Hematopoietic multipotent progenitor cell treated with erythropoietin and hydrocortisone succinate and interleukin-3 and kit ligand, for 15 days (in vitro differentiated cells): ENCODE measurements at regions not wholly inside any gene's neighbourhood (a gene's known extent, or its start where the extent isn't known, plus 50 kb on each side); places are given as distances from the start of the nearest gene placed in this dataset.
"Not testable (repeated sequence)": the region's sequence is repeated elsewhere in the genome, so short reads cannot be mapped to it uniquely, and the experiment has no call there.

Source experiments
- DNase-seq: peaks from one replicate; pipeline ENCODE4 v3.0.0-alpha.2; 2015; ENCODE audit warnings: low spot score

DNA sequence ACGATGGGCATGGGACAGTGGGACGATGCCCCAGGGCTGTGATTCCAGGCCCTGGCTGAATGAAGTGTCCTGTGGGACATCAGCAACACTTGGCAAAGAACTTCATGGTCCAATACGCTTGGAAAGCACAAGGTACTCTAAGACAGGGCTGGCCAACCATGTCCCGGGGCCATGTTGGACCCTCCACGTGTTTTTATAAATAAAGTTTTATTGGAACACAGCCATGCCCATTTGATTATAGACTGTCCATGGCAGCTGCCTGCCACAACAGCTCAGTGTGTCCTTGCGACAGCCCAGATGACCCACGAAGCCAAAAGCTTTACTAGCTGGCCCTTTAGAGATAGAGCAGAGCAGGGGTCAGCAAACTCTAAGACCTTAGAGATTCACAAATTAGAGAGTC, 282.1 kb downstream of the C16orf95 start:
- DNase-seq, result no peak

DNA sequence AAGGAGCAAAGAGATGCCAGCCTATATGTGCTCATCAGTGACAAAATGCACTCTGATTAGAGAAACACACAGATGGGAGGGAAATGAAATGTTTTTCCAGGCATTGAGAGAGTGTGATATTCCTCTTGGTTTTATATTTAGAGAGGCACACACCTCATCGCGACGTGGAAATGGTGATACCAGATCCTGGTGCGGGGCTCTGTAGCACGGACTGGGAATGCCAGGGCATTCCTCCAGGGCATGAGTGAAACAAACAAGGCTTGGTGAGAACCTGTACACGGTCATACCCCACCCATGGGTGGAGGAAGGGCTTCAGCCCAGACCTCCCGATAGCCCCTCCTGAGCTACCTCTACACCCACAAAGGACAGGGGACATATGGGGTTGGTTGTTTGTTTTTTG, 280.2 kb downstream of the C16orf95 start:
- DNase-seq, result no peak

DNA sequence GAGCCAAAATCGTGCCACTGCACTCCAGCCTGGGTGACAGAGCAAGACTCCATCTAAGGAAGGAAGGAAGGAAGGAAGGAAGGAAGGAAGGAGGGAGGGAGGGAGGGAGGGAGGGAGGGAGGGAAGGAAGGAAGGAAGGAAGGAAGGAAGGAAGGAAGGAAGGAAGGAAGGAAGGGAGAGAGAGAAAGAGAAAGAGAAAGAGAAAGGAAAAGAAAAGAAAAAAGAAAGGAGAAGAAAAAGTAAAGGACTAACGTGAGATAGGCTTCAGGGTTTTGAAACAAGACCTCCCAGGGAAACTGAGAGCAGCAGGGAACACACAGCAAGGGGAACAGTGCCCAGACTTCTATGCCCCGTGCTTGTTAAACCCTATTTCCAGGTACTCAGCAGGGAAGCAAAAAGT, 278.7 kb downstream of the C16orf95 start:
- not testable (repeated sequence) for DNase-seq

DNA sequence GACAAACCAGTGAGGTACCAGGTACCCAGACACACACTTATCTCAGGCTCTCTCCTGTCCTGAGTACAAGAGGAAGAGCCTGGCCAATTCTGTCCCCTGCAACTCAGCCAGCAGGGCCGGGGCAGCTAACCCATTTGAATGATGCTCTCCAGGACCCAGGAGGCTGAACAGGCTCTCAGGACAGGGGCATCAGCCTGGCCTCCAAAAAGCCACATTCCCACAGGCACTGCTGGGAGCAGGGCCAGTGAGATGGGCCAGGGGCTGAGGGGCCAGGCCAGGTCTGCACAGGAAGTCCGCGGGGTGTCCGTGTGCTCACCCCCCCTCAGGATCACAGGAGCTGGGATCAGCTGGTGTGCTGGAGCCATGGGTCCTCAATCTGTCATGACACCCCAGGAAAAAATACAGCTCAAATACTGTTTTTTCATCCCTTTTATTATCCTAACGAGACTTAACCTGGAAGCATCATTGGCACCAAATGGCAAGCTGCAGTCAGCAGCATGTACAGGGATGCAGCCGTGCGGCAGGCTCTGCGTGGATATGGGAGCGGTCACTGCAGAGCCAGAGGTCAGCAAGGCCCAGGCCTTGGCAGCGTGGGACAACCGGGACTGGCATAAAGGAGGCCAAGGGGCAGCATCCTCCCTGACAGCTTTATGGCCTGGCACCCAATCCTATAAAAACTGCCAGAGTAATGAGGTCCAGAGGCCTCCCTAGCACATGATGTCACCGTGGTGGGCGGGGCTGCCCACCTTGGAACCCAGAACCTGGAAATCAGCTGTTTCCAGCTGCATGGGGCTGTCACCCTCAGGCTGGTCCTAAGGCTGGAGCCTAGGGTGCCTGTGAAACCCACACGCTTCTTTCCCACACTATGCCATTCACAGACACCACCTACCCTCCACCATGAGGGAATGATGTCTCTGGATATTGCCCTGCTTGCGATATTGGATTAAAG, 276.7 kb downstream of the C16orf95 start:
- no peak for DNase-seq

DNA sequence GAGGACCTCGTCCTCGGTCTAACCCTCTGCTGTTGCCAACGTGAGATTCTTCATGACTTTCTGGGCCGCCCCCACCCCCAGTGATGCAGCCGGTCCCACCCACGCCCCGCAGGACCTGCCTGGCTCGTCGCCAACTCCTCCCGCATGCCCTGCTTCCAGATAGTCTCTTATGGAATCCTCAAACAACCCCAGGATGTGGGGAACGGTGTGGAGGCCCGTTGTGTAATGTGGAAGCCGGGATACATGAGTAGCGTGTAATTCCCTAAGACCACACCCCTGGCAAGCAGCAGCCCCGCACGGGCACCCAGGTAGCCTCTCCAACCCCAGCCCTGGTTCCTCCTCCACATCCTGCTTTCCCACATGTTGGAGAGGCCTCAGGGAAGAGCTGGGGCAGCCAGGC, 275.9 kb downstream of the C16orf95 start:
- DNase-seq, result no peak

DNA sequence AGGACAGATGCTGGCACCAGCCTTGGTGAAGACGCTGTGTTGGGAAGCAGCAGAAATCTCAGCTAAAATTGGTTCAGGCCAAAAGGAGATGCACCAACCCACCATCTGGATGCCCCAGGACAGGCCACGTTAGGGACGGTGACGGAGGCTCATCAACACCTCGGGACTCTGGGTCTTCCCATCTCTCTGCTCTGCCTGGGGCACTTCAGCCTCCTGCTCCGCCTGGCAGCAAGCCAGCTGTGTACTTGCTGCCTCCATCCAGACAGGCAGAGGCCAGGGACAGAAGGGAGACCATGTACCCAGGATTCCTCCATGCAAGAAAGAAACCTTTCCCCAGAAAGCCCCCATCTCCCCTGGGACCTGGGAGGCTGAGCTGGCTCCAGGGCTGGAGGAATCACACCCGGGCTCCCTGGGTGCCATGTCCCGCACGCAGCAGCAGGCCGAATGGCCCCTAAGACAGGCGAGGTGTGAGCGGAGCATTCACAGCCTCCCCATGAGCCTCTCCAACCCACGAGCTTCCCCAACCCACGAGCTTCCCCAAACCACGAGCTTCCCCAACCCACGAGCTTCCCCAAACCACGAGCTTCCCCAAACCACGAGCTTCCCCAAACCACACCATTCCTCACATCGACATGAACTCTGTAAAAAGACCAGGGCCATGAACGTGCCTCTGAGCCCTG, 274.5 kb downstream of the C16orf95 start:
- DNase-seq, result no peak

DNA sequence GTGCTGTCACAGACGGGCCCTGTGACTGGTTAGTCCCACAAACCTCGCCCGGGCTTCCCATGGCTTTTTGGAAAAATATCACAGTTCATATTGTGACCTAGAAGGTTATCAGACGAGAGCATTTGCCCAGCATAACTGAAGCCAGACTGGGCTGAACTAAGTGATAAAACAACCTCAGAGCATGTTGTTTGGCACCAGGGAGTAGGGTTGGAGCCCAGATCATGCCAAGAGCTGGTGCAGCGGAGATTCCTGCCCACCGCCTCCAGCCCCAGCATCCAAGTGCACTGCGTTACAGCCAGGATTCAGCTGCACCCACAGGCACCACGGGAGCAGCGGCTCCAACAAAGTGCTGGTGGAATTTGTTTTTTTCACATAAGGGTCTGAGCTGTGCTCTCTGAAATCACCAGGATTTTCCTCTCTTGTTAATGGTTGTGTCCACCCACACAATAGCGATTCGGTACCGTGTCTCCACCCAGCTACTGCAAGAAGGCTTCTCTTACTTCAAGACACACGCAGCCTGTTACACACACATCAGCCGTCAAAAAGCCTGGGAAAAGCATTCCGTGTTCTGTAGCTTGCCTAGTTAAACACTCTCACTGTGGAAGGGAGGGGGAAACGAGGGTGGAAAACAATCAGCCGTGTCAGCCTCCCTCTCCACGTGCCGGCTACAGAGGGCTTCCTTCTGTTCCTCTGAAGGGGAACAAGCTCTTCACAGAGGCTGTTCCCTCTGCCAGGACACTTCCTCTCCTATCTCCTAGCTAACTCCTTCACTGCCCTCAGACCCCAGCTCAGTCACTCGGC, 273.8 kb downstream of the C16orf95 start:
- no peak for DNase-seq

DNA sequence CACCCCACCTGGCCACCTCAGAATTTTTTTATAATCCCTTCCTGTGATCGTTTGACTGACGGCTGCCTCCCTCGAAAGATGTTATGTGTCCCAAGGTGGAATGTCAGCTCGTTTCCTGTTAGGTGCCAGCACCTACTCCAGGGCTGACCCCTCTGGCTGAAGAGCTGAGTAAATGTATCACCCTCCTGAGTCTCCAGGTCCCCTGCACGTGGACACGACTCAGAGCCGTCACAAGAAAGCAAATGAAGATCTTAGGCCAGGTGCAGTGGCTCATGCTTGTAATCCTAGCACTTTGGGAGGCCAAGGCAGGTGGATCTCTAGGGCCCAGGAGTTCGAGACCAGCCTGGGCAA, 273.2 kb downstream of the C16orf95 start:
- no peak for DNase-seq

DNA sequence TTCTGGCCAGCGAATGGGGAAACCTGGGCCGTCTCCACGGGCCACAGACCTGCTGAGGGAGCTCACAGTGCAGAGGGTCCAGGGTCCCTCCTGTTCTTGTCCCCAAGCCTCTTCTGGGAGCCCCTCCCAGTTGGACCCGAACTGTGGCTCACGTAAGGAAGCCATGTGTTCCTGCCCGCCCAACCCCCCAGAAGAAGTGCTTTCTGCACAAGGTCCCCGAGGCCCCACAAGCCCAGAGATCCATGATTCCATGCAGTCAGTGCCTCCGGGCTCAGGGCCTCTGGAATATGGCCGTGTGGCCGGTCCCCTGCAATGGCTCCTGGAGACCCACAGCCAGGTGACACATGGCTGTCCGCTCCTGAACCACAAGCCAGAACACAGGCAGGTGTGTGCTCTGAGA, 272.4 kb downstream of the C16orf95 start:
- DNase-seq, result no peak

DNA sequence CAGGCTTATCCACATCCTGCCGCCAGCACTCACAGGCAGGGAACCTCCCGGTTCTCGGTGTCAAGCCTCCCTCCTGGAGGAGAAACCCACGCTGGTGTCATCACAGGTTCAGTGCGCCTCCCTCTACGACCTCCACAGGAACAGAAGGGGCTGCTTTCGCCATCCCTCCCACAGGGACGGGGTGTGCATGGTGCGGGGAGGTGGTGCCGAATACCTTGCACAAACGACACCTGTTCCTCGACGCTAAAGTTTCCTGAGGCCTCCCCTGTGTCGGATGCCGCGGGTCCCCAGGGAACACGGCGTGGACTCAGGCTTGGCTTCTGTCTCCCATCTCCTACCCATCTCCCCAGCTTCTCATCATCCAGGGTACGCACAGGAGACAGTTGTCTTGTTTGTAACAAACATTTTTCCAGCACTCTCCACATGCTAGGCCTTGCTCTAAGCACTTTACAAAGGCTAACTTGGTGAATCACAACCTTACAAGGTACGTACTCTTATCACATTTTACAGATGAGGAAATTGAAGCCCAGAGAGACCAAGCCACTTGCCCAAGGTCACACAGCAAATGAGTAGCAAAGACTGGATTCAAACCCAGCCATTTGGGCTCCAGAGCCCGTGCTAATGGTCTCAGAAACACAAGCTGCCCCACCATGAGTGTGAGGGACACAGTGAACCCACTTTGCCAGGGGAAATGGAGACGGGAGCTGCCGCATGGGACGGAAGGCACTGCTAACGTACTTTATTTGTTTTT, 271.6 kb downstream of the C16orf95 start:
- no peak for DNase-seq

DNA sequence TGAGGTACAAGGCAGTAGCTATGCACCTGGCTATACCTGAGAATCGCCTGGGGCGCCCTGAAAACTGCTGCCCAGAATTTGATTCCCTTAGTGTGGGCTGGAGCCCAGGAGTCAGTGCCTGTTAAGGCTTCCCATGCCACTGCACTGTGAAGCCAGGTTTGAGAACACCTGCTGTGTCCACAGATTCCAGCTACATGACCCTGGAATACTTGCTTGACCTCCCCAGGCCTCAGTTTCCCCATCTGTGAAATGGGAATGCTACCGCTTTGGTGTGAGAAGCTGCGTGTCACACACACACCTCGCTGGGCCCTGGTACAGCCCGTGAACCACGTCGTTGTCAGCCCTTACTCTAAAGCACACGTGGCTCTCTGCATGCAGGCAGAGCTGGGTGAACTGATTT, 271.0 kb downstream of the C16orf95 start:
- no peak for DNase-seq

DNA sequence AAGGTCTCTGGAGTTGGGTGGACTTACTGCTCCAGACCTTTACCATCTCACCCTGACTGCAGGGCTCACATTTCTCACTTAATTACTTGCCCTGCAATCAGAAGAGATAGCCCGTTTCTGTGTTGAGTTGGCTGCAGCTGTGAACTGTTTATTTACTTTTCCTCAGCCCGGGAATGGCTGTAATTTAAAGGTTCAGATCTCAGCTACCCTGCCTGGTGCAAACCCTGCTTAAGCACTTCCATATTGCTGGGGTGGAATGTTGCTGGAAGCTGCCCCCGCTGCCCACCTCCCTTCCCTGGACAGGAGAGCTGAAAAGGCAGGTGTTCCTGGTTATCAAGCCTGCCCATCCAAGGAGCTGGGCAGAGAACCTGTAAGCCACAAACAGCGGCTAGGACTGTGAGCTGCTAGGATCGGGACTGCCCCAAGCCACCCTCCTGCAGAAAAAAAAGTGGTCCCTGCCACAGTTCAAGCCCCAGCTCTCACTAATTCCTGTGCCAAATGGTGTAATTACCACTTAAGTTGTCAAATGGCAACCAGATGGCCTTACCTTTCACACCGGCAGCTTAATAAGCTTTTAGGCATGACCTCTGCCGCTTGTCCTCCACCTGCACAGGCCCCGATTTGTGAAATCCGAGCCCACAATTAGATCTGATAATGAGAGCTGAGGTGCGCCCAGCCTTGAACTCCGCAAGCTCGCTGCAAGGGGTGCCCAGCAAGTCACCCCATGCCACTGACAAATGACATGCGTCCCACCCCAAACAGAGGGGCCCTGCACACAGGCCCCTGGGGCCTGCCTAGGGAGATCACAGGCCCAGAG, 269.8 kb downstream of the C16orf95 start:
- DNase-seq, result no peak

DNA sequence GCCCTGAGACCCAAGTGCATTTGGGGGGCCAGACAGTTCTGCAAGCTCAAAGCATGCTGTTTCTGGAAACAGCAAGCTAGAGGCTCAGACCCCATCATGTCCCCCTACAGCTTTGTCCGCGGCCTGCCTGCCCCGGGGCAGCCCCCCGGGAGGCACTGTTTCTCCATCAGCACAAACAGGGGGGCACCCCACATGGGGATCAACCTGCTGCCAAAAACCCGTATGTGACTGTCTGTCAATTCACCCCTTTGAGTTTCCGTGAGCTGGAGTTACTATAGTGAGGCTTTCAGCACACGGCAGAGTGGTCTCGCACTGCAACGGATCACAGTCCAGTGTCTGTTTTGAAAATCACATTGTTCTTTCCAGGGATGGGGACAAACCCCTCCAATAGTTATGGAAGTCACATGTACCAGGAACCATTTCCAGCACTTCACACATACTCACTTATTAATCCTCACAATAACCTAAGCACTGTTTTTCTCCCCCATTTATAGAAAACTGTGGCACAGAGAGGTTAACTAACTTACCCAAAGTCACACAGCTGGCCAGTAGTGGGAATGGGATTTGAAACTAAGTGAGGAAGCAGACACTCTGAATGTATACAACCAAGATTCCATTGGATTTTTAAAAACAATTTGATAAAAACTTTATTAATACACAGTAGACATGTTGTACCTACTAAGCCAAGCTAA, 269.0 kb downstream of the C16orf95 start:
- no peak for DNase-seq

DNA sequence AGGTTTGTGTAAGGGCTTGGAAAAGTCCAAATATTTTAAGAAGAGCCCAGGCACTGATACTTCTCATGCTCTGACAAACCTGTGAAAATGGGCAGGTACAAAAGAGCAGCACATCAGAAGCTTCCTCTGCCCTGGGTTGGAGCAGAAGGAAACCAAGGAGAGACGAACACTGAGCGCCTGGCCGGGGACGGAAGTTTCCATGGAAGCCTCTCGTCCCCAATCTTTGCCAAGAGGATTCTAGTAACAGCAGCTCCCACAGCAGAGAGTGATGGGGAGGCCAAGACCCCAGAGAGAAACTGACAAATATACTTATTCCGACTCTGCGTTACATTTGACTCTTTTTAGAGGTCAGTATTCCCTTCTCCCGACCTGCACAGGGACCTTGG, 268.5 kb downstream of the C16orf95 start:
- DNase-seq, result no peak

DNA sequence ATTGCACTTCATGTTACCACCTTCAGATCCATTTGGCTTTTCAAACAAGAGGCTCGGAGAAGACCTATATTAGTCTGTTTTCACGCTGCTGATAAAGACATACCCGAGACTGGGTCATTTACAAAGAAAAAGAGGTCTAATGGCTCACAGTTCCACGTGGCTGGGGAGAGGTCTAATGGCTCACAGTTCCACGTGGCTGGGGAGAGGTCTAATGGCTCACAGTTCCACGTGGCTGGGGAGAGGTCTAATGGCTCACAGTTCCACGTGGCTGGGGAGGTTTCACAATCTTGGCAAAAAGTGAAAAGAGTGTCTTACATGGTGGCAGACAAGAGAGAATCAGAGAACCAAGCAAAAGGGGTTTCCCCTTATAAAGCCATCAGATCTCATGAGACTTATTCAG, 268.0 kb downstream of the C16orf95 start:
- not testable (repeated sequence) for DNase-seq

DNA sequence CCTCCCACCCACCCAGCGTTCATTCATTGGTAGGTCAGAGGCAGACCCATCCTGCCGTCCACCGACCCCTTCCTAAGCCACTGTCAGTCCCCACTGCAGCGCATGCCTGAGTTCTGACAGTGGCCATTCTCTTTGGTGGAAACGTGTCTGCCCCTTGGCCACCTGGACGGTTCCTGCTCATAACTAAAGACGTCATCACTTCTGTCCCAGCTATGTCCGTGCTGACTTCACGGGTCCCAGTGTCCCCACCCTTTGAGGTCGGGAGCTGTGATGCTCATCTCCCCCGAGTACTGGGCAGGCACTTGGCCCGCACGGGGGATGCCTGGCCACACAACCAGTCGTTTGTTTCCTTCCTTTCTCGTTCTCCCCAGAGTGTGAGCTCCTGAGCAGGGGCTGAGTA, 267.1 kb downstream of the C16orf95 start:
- no peak for DNase-seq

DNA sequence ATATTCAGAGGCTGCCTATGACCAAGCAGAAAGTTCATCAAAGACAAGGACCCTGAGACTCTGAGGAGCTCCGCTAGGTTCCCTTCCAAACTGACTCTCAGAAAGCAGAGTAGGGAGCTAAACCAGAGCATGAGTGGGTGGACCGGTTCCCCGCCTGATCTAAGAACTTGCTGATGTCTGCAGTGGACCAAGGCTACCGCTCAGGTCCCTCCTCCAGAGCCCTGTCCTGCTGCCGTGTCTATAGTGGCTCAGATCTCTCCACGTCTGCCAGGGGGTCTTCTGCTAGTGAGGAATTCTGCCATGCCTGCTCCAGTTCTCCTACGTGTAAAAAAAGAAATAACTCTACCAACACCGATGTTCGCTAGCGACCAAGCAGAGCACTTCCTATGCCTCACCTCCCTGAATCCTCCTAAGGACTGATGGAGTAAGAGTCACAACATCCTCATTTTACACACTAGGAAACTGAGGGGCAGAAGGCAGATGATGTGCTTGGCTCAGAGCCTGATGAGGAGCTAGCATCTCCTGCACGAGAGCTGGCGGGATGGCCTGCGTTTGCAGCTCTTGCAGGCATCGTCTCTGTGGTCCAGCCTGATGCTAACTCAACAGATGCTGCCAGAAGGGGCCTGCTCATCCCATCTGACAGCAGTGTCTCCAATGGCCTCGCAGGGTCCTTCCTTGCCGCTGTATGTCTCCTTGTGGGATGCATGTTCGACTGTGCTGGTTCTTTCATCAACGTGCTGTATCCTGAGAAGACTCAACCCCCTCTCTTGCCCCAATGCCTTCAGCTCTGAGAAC, 265.5 kb downstream of the C16orf95 start:
- DNase-seq, result no peak

DNA sequence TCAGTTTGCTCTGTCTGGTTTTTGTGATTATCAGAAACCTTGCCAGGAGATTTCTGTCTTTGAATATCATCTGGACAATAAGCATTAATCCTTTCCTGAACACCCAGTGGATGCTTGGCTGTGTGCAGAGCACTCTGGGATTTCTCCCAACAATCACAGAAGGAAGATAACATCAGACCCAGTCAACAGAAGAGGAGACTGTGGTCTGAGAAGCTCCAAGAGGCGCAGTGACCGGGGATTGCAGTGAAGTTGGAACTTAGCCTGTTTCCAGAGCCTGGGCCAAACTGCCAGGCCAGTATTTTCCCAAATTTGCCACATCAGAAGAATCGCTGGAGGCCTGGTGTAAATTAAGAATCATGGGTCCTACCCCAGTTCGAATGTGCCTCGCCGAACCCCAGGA, 264.7 kb downstream of the C16orf95 start:
- no peak for DNase-seq
